ENCODE measurements at regions not wholly inside any gene's neighbourhood (a gene's known extent, or its start where the extent isn't known, plus 50 kb on each side); places are given as distances from the start of the nearest gene placed in this dataset.

DNA sequence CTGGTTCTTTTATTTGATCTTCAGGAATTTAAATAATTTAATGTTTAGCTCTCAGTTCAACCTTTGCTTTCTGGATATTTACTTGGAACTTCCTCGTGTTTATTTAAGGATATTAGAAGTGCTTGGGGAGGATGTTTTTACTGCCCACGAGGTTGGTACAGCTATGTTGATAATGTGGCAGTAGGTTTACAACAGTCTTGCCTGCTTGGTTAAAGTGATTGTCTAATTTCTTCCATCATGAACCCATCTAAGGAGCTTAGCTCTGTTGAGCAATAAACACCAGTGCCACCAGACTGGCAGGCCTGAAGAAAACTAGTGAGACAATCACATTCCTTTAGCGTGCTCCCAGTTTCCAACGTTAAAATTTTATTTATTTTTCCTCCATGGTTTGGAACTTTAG lies 94.5 kb downstream of the ICOS start:
- H3K36me3 ChIP-seq (replicated peaks in 1 of 2): no peaks in the 10 kb centered on the region
- no peaks in the 10 kb centered on the region for H3K4me1 ChIP-seq (replicated peaks in 1 of 2)
- H3K27me3 ChIP-seq: no peaks in the 10 kb centered on the region
- 43 to 58% (median 50%) methylated on average over 4 of the region's 4 CpGs for WGBS, 4 donors
- H3K27ac ChIP-seq: no peak overlapping the region
- intact Hi-C loops (cut with DNase I): no loop called here
- no peak overlapping the region for H3K4me3 ChIP-seq
- no peak for DNase-seq
- no peaks in the 10 kb centered on the region for H3K9me3 ChIP-seq (replicated peaks in 1 of 3)
- TF ChIP-seq, protein P1, sequence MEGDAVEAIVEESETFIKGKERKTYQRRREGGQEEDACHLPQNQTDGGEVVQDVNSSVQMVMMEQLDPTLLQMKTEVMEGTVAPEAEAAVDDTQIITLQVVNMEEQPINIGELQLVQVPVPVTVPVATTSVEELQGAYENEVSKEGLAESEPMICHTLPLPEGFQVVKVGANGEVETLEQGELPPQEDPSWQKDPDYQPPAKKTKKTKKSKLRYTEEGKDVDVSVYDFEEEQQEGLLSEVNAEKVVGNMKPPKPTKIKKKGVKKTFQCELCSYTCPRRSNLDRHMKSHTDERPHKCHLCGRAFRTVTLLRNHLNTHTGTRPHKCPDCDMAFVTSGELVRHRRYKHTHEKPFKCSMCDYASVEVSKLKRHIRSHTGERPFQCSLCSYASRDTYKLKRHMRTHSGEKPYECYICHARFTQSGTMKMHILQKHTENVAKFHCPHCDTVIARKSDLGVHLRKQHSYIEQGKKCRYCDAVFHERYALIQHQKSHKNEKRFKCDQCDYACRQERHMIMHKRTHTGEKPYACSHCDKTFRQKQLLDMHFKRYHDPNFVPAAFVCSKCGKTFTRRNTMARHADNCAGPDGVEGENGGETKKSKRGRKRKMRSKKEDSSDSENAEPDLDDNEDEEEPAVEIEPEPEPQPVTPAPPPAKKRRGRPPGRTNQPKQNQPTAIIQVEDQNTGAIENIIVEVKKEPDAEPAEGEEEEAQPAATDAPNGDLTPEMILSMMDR (IDR thresholded peaks at IDR 0.05): no peak
- TF ChIP-seq POLR2A (IDR thresholded peaks at IDR 0.05): no peak

DNA sequence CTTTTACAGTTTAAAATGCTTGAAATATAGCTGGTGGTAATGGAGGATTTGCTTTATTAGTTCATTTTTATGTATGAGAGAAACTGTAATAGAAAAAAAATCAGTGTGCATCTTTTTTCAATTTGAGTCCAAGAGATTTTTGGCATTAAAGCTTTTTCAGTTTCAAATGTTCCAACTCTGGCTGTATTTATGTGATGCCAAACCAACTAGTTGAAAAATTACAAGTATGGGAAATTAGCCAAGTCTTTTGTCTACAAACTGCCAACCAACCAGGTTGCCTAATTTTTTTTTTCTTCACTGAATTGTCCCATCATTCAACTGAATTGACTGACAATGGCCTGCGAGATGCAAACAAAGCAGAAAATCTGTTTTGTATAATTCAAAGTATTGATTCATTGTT lies 95.7 kb downstream of the ICOS start:
- H3K4me1 ChIP-seq (replicated peaks in 1 of 2): no peaks in the 10 kb centered on the region
- TF ChIP-seq POLR2A (IDR thresholded peaks at IDR 0.05): no peak
- TF ChIP-seq, protein P1 (IDR thresholded peaks at IDR 0.05): no peak
- no peak overlapping the region for H3K4me3 ChIP-seq
- H3K9me3 ChIP-seq (replicated peaks in 1 of 3): no peaks in the 10 kb centered on the region
- 89 to 100% (median 91%) methylated on average over 1 of the region's 1 CpG for WGBS, 4 donors
- H3K27ac ChIP-seq: no peak overlapping the region
- no peaks in the 10 kb centered on the region for H3K36me3 ChIP-seq (replicated peaks in 1 of 2)
- no peak for DNase-seq
- intact Hi-C loops (cut with DNase I): no loop called here
- no peaks in the 10 kb centered on the region for H3K27me3 ChIP-seq

DNA sequence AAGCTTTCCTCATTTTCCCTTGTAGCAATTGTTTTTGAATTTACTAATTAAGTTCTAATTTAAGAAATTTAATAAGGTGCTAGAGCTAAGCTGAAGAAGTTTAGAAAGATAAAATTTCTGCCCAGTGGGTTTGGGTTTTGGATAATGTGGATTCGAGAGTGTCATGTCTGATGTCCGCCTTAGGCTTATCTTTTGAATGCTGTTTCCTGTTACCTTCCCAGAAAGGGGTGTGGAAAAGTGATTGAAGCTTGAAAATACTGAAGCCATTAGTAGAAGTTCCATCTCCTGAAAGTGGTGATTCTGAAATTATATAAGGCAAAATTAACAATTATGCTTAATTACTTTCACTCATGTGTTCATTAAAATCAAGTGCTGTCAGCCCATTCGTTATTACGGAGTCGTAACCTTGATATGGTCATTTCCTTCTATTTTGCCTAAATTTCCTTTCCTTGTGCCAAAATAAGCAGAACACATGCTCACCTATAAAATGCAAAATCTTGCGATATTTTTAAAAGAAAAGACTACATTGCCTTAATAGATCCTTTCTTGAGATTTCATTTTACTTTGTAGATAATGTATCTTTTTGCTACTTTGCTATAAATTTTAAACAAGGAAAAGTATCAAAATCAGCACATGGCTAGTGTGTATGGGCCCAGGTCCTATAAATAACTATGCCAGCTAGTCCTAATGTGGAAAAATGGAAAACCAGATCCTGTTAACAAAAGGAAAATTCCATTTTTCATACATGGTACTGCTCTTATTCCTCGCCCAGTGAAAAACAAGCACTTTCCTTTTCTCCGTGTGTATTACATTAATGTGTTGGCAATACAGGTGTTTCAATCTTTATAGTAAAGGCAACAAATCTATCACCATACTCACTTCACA lies 97.3 kb downstream of the ICOS start:
- 79 to 85% (median 82%) methylated on average over 8 of the region's 8 CpGs for WGBS, 4 donors
- intact Hi-C loops (cut with DNase I): no loop called here

DNA sequence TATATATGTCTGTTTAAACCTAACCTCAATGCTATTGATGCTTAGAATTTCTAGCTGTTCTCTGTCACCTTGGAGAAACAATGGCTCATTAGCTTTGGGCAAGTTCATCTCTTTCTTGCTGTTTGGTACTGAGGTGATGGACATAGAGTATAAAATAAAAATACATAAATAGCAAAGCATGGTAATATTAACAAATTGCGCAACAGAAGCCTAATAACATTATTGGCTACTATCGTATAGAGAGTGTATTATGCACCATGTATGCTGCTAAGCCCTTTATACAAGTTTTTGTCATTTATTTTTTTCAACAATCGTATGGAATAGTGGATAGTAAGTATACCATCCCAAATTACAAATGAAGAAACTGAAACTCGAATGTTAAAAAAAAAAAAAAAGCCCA lies 100.1 kb downstream of the ICOS start:
- intact Hi-C loops (cut with DNase I): no loop called here
- no peaks in the 10 kb centered on the region for H3K9me3 ChIP-seq (replicated peaks in 1 of 3)
- no peak overlapping the region for H3K4me3 ChIP-seq
- no peaks in the 10 kb centered on the region for H3K27me3 ChIP-seq
- no peaks in the 10 kb centered on the region for H3K4me1 ChIP-seq (replicated peaks in 1 of 2)
- H3K27ac ChIP-seq: no peak overlapping the region
- 75 to 85% (median 77%) methylated on average over 4 of the region's 4 CpGs for WGBS, 4 donors
- no peak for DNase-seq
- no peaks in the 10 kb centered on the region for H3K36me3 ChIP-seq (replicated peaks in 1 of 2)
- TF ChIP-seq, protein P1 (IDR thresholded peaks at IDR 0.05): no peak
- TF ChIP-seq POLR2A (IDR thresholded peaks at IDR 0.05): no peak

More for the DNA sequence above, 97.3 kb downstream of the ICOS start:
- TF ChIP-seq, protein P1 (IDR thresholded peaks at IDR 0.05): no peak
- no peak for TF ChIP-seq POLR2A (IDR thresholded peaks at IDR 0.05)
- Histone ChIP-seq H3K27ac (no peak overlapping the region), H3K4me3 (no peak overlapping the region), H3K9me3 (replicated peaks in 1 of 3) (no peaks in the 10 kb centered on the region), H3K4me1 (replicated peaks in 1 of 2) (no peaks in the 10 kb centered on the region), H3K36me3 (replicated peaks in 1 of 2) (no peaks in the 10 kb centered on the region), H3K27me3 (no peaks in the 10 kb centered on the region)
- no peak for DNase-seq
